HUES48 (cell line): ENCODE measurements at regions not wholly inside any gene's neighbourhood (a gene's known extent, or its start where the extent isn't known, plus 50 kb on each side); places are given as distances from the start of the nearest gene placed in this dataset.
A peak's percentile ranks its signal among the peaks of the same experiment; 100 is the strongest.
"Not testable (repeated sequence)": the region's sequence is repeated elsewhere in the genome, so short reads cannot be mapped to it uniquely, and the experiment has no call there.

Source experiments
- H3K27ac ChIP-seq: one replicate; pipeline ENCODE4 v1.7.0; 2013; ENCODE audit warnings: low read depth, low read length, inconsistent platforms
- H3K27me3 ChIP-seq: 2 replicates; pipeline ENCODE4 v1.6.1; 2013; ENCODE audit warnings: mild to moderate bottlenecking, low read length; ENCODE audit not compliant: control insufficient read depth, insufficient read depth
- H3K36me3 ChIP-seq: 2 replicates; pipeline ENCODE4 v1.6.1; 2013; ENCODE audit warnings: low read length; ENCODE audit not compliant: control insufficient read depth, insufficient read depth
- H3K4me1 ChIP-seq: 2 replicates; pipeline ENCODE4 v1.6.1; 2013; ENCODE audit warnings: mild to moderate bottlenecking, low read length; ENCODE audit not compliant: control insufficient read depth, insufficient read depth
- H3K4me3 ChIP-seq: 2 replicates; pipeline ENCODE4 v1.5.1; 2013; ENCODE audit warnings: mild to moderate bottlenecking, low read depth, low read length
- H3K9ac ChIP-seq: 2 replicates; pipeline ENCODE4 v1.6.1; 2013; ENCODE audit warnings: mild to moderate bottlenecking, low read depth, low read length, moderate library complexity
- H3K9me3 ChIP-seq: 2 replicates; pipeline ENCODE4 v1.6.1; 2013; ENCODE audit warnings: low read length; ENCODE audit not compliant: control insufficient read depth, insufficient read depth

GRCh38 chr12:54713876-54714275 is 65.7 kb upstream of the DCD start:
- not testable (repeated sequence) for H3K4me1 ChIP-seq, H3K9ac ChIP-seq, H3K27ac ChIP-seq, H3K27me3 ChIP-seq, H3K36me3 ChIP-seq, H3K4me3 ChIP-seq, H3K9me3 ChIP-seq

- H3K27ac ChIP-seq = no peak overlapping the region
- H3K4me3 ChIP-seq = no peak overlapping the region
- H3K27me3 ChIP-seq = no peaks in the 10 kb centered on the region
- H3K9me3 ChIP-seq = no peaks in the 10 kb centered on the region
- no peak overlapping the region for H3K9ac ChIP-seq
- H3K36me3 ChIP-seq = no peaks in the 10 kb centered on the region
- H3K4me1 ChIP-seq = peaks cover 4% of the 10 kb centered on the region; the same call in 1 of the 2 replicates
Measured at GRCh38 chr12:54711669-54712068, 63.5 kb upstream of the DCD start.

- H3K9ac ChIP-seq = no peak overlapping the region
- H3K36me3 ChIP-seq = no peaks in the 10 kb centered on the region
- no peaks in the 10 kb centered on the region for H3K4me1 ChIP-seq
- H3K27me3 ChIP-seq = no peaks in the 10 kb centered on the region
- H3K4me3 ChIP-seq = no peak overlapping the region
- no peak overlapping the region for H3K27ac ChIP-seq
- H3K9me3 ChIP-seq = no peaks in the 10 kb centered on the region
Measured at GRCh38 chr12:54708826-54709225, 60.7 kb upstream of the DCD start.

GRCh38 chr12:54704202-54704601 is 56.0 kb upstream of the DCD start:
- Histone ChIP-seq H3K9ac (no peak overlapping the region), H3K9me3 (no peaks in the 10 kb centered on the region)

GRCh38 chr12:54701940-54702592 is 53.9 kb upstream of the DCD start:
- Histone ChIP-seq H3K36me3 (no peaks in the 10 kb centered on the region), H3K27ac (no peak overlapping the region), H3K27me3 (no peaks in the 10 kb centered on the region), H3K4me3 (no peak overlapping the region), H3K9me3 (no peaks in the 10 kb centered on the region), H3K4me1 (no peaks in the 10 kb centered on the region), H3K9ac (no peak overlapping the region)

More at GRCh38 chr12:54704202-54704601, 56.0 kb upstream of the DCD start:
- Histone ChIP-seq H3K36me3 (no peaks in the 10 kb centered on the region), H3K4me3 (no peak overlapping the region), H3K27ac (no peak overlapping the region), H3K27me3 (no peaks in the 10 kb centered on the region), H3K4me1 (no peaks in the 10 kb centered on the region)

- H3K4me3 ChIP-seq = no peak overlapping the region
- H3K9ac ChIP-seq = no peak overlapping the region
- H3K4me1 ChIP-seq = no peaks in the 10 kb centered on the region
- no peak overlapping the region for H3K27ac ChIP-seq
- H3K9me3 ChIP-seq = no peaks in the 10 kb centered on the region
- H3K27me3 ChIP-seq = no peaks in the 10 kb centered on the region
- H3K36me3 ChIP-seq = no peaks in the 10 kb centered on the region
Measured at GRCh38 chr12:54700849-54701248, 52.7 kb upstream of the DCD start.

GRCh38 chr12:54700301-54700700 is 52.1 kb upstream of the DCD start:
- Histone ChIP-seq H3K27ac (peak overlapping the region; percentile 75), H3K9me3 (no peaks in the 10 kb centered on the region), H3K36me3 (no peaks in the 10 kb centered on the region), H3K4me3 (no peak overlapping the region), H3K9ac (no peak overlapping the region), H3K27me3 (no peaks in the 10 kb centered on the region), H3K4me1 (no peaks in the 10 kb centered on the region)
